Kasumi-1 (cell line): ENCODE measurements at regions not wholly inside any gene's neighbourhood (a gene's known extent, or its start where the extent isn't known, plus 50 kb on each side); places are given as distances from the start of the nearest gene placed in this dataset.
"Not testable (repeated sequence)": the region's sequence is repeated elsewhere in the genome, so short reads cannot be mapped to it uniquely, and the experiment has no call there.

Source experiments
- DNase-seq, 2 experiments: peaks; one replicate each; lab custom pipeline; 2025; lab: John Stamatoyannopoulos, UW

DNA sequence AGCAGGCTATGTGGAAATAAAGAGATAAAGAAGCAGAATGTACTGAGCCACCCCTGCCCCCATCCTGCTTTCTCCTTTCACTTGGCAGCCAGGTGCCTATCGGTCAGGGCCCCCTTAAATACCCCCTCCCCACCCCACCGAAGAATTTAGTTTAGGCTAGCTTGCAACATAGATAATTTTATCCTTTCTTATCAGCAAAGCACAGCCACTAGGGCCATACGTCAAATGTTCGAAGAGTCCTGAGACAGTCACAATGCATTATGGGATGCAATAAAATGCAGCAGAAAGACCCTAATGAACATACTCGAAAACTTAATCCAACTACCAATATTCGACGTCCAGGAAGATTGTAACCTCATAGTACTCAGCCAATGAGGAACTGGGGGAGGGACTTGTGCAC is 71.4 kb downstream of the ZNF195 start:
- not testable (repeated sequence) for DNase-seq

DNA sequence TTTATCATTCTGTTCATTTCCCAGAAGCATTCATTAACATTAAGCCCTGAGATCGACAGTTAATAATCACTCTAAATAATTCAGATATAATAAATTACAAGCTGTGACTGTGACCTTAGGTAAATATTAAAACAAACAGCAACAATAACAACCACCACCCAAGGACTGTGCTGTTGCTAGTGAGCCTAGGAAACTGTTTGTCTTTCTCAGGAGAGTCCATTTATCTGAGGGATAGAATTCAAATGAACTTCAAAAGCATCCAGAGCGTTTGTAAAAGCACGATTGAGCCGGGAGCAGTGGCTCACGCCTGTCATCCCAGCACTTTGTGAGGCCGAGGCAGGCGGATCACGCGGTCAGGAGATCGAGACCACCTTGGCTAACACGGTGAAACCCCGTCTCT is 68.8 kb upstream of the MRGPRE start:
- not testable (repeated sequence) for DNase-seq

GRCh38 chr11:3300579-3300978 is 68.4 kb upstream of the MRGPRE start:
- DNase-seq, result not testable (repeated sequence)

- peak in 1 of 2 experiments; percentile 7 for DNase-seq
Observed at GRCh38 chr11:3297834-3298233, 65.6 kb upstream of the MRGPRE start.

GRCh38 chr11:3290563-3290962 is 58.3 kb upstream of the MRGPRE start:
- not testable (repeated sequence) for DNase-seq

DNA sequence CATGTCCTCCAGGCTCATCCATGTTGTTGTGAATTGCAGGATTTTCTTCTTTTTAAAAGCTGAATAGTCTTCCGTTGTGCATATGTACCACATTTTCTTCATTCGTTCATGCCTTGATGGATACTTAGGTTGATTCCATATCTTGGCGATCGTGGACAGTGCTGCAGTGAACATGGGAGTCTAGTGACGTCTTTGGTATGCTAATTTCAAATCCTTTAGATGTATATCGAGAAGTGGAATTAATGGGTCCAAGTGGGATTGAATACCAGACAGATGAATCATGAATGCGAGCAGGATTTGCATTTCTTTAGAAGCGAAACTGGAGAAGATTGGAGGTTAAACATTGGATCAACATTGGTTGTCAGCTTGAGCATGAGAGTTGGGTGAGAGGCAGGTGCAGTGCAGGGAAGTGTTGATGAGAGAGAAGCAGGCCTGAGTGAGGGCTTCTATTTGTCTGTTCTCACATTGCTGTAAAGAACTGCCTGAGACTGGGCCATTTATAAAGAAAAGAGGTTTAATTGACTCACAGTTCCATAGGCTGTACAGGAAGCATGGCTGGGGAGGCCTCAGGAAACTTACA is 55.2 kb upstream of the MRGPRE start:
- not testable (repeated sequence) for DNase-seq

- not testable (repeated sequence) for DNase-seq
Observed at GRCh38 chr11:3285261-3285660, 53.0 kb upstream of the MRGPRE start.

GRCh38 chr11:3284248-3284647 is 52.0 kb upstream of the MRGPRE start:
- DNase-seq, result not testable (repeated sequence)

DNA sequence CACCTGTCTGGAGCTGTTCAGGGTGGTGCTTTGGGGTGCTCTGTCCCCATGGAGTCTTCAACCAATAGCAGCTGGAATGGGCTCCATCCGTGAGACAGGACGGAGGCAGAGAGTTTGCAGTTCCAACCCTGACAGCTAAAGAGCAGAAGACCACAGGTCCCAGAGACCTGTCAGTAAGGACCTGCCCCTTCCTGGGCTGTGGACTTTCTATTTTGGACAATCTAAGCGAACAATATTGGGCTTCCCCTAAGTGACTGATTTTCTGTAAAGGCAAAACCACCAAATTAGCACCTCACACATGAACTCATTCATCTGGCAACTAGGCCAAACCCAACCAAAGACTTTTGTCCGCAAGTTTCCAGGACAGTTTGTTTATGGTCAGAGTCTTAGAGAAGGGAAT is 50.5 kb upstream of the MRGPRE start:
- not testable (repeated sequence) for DNase-seq
